NCI-H1105 (cell line): ENCODE measurements at regions not wholly inside any gene's neighbourhood (a gene's known extent, or its start where the extent isn't known, plus 50 kb on each side); places are given as distances from the start of the nearest gene placed in this dataset.

Experiments
- DNase-seq: peaks from one replicate; lab custom pipeline; 2025; lab: John Stamatoyannopoulos, UW

DNA sequence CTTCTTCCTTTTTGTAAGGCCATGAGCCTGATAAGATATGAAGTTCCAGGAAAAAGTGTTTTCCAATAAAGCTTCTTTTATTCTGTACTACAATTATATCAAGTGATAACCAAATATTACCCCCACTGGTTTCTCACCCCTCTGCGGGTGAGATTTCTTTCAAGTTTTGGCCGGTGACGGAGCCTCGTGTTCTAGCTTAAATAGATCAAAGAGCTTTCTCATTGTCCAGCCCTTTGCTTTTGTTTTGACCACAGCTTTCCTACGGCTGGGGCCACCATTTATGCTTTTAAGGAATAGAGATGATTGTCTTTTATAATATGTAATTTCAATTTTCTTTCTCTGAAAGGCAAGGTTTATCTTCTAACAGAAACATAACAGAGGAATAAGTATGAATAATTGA, 196.7 kb upstream of the MTPN start:
- DNase-seq, result no peak

- DNase-seq, result no peak
Measured at GRCh38 chr7:136171233-136171632, 194.1 kb upstream of the MTPN start.

DNA sequence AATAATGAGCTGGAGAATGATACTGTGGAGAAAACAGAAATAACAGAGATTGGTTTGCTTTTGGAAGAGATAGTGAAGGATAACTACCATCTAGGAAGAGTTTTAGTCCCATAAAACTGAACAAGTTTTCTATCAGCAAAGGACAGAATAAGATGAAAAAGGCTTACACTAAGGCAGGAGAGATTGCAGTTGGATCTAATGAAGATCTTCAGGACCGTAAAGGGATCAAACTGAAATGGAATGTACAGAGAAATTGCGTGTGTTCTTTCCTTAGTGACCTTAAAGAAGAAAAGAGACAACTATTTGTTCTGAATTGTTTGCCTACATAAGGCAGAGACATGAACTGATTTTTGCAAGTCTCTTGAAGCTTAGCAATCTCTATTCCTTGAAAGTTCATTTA, 191.7 kb upstream of the MTPN start:
- DNase-seq, result no peak

DNA sequence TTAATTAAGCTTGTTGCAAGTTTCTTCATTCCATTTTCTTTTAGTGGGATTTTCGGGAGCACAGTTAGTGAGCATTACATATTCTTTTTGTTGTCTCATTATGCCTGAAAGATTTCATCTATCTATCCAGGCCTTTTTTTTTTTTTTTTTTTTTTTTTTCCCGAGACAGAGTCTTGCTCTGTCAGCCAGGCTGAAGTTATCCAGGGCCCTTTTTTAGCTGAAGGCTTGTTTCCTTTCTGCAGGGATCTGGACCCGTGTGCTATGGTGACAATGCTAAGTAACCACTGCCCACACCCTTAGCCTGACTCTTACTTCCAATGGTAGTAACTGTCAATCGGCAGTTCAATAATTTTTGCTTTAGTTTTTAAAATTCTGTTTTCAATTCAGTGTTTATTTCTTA, 190.8 kb upstream of the MTPN start:
- no peak for DNase-seq

- DNase-seq, result no peak
Measured at GRCh38 chr7:136166521-136166920, 189.4 kb upstream of the MTPN start.

- DNase-seq, result no peak
Measured at GRCh38 chr7:136163340-136163801, 186.2 kb upstream of the MTPN start.

DNA sequence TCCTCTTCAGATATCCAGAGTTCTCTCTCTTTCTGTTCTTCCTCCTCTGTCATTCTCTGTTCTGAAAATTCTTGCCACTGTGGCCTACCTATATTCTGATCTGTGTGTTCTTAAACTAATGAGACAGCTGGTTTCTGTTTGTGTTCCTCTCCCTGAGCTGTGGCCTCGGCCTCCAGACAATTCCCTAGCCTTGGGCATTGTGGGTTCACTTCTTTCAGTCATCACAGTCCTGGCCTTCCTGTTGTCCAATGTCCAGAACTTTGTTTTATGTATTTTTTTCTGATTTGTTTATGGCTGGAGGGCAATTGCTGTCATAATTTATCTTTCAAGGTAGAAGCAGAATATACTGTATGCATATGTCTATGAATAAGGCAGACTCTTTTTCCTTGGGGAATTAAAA, 173.2 kb upstream of the MTPN start:
- no peak for DNase-seq

DNA sequence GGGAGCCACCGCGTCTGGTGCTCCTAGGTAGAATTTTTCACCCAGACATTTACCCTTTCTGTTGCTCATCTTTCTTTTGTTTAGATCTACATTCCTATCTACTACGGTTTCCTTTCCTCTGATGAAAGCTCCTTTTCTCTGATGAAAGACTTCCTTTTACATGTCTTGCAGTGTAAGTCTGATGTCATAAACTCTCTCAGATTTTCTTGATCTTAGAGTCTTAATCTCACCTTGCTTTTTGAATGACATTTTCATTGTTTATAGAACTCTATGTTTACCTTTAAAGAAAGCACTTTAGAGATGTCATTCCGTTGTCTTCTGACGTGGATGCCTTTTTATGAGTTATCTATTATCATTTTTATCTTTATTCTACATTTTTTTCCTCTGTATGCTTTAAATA, 171.8 kb upstream of the MTPN start:
- no peak for DNase-seq

DNA sequence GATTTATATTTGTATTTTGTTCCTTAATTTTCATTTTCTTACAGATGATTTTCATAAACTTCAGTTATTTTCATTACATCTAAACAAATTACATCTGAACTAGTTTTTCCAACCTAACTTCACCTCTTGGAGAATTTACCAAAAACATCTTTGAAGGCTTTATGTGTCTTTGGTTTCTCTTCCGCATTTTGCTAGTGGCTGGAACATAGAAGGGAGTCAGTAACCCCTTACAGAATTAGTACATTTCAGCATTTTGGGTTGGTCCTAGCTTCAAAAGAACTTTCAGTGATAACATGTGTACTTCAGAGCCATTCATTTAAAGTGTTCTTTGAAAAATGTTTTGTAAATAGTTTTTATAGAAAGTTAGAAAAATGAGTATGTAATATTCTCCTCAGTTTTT, 169.8 kb upstream of the MTPN start:
- DNase-seq, result no peak

DNA sequence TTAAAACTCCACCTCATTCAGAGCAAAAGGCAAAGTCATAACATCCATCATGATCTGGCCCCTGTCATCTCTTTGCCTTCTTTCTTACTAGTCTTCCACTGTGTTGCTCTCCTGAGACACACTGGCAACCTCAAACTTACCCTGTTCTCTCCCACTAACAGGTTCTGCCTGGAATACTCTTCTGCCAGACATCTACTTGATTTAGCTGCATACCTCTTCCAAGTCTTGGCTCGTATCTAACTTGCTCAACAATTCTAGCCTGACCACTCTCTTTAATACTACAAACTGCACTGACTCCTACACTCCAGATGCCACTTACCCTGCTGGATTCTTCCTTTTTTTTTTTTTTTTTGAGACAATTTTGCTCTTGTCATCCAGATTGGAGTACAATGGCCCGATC, 167.0 kb upstream of the MTPN start:
- DNase-seq, result no peak

- DNase-seq, result no peak
Measured at GRCh38 chr7:136143271-136143670, 166.1 kb upstream of the MTPN start.

GRCh38 chr7:136142583-136142982, 165.4 kb upstream of the MTPN start:
- DNase-seq, result no peak

- no peak for DNase-seq
Measured at GRCh38 chr7:136140469-136140868, 163.3 kb upstream of the MTPN start.

GRCh38 chr7:136139417-136139816, 162.3 kb upstream of the MTPN start:
- DNase-seq, result no peak

DNA sequence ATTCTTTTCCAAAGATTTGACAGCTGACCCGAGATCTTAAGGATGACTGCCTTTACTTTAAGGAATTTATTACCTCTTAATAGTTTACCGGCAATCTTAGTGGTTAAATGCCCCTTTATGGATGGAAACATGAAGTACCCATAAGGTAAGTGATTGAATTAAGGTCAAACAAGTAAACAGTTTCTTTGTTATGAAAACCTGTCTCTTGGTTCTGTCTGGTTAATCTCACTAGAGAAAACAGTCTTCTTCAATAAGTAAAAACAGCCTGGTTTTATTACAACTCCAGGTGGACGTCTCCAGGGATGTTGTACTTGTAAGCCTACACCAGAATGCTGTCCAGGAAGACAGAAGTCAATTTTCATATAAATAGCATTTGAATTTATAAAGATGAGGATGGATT, 161.8 kb upstream of the MTPN start:
- no peak for DNase-seq

DNA sequence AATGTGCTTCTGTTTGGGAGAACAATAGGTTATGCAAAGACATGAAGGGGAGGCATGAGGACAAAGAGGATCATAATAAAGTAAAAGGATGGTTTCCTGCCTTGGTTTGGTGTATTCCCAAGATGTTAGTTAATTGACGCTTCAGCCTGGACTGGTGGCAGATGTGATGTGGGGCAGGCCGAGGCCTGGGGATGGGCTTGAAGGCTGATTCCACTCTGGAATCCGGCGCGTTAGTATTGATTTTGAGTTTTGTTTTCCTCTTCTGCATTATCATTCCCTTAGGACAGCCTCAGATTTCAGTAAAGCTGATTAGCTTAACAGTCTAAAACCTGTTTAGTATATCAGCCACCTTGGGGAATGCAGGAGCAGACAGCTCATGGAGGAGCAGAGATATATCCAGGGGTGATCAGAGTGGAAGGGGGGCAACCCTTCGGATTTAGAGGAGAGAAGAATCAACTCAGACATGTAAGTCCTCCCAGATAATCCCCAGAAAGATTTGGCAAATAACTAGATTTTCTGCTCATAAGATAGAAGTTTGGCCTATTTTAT, 159.8 kb upstream of the MTPN start:
- no peak for DNase-seq

DNA sequence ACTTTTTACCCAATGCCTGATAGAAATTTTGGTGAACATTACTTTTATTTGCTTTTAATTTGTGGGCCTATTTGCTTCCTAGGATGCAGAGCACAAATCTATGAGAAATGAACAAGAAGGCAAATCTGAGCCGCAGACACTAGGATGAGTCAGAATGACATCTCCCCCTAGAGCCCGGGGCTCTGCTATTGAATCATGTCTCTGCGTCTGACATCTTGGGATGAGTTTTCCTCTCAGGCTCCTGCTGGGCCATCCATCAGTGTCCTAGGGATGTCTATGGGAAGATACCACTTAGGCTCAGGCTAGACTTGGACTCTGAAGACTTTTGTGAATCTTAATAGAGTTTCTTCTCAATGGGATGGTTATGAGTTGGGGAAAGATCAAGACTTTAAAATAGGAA, 157.3 kb upstream of the MTPN start:
- no peak for DNase-seq

- no peak for DNase-seq
Measured at GRCh38 chr7:136133551-136133950, 156.4 kb upstream of the MTPN start.

DNA sequence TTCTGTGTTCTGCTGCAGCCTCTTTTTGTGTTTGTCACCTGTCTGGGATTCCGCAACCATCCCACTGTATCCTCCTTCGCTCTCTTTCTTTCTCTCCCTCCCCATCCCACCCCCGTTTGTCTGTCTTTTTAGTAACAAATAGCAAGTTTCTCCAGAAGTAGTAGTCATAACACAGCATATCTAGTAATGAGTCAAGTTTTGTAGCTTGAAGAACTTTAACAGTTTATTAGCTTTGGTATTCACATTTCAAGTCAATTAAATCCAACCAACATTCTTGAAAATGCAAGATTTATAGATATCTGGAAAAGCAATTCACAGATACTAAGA, 154.1 kb upstream of the MTPN start:
- DNase-seq, result no peak

DNA sequence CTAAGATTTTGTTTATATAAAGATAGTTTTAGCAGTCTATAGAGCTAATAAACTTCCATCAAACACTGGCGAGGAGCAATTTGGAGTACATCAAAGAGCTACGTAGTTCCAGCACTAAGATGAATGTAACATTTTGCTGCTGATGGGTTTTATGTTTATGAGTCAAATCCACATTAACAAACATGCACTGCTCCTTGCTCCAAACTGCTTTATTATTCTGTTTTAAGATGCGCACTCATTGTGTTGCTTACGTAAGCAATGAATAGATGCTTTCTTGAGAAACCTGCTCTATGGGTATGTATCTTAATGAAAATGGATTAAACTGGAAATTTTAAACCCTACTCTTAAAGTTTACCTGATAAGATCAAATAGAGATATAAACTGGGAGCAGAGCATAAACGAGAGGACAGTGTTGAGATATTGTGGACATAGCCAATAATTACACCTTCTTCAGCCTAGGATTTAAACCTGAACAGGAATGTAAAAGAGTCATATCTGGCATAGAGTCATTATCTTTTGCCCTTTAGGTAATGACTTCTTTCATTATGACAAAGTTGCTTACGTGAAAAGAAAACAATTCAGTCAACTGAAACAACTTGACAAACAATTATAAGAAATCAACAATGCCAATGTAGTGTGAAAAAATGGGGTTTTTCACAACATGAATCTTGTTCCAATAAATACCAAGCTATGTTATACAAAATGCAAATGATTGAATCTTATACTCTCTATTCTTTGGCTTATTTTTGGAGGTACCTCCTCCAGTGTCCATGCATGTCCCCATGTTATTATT, 153.5 kb upstream of the MTPN start:
- DNase-seq, result no peak

- no peak for DNase-seq
Measured at GRCh38 chr7:136128050-136128449, 150.9 kb upstream of the MTPN start.

- no peak for DNase-seq
Measured at GRCh38 chr7:136123352-136123751, 146.2 kb upstream of the MTPN start.

DNA sequence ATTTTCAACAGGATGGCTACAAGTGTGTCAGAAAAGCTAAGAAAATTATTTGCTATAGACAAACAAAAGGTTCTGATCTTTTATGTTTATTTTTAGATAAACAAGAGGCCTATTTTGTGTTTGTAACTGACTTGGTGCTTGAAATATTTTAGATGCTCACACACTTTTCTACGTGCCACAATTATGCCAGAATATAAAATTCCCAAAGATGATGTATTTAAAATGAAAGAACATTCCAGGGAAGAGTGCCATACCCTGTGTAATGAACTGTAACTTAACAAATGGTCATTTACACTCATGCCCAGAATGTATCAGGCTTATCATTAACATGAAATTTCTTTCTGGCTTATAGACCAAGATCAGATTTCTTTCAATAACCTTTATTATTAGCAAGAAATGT, 144.9 kb upstream of the MTPN start:
- no peak for DNase-seq

GRCh38 chr7:136117539-136117938, 140.4 kb upstream of the MTPN start:
- no peak for DNase-seq
